Cardiac fibroblast (primary cell): ENCODE measurements at regions not wholly inside any gene's neighbourhood (a gene's known extent, or its start where the extent isn't known, plus 50 kb on each side); places are given as distances from the start of the nearest gene placed in this dataset.

Experiments used
- DNase-seq, 2 donors: peaks; one replicate each; pipeline versions ENCODE4 v3.0.0 to v3.0.0-alpha.2; 2010; ENCODE audit warnings: low read depth in 2 of 2
- H3K4me3 ChIP-seq, 2 donors: replicated peaks in 1 of 2; 1 replicate in 1 of 2; 2 replicates in 1 of 2; pipeline ENCODE4 v1.5.1; 2011; ENCODE audit warnings: low read depth in 2 of 2, low read length in 2 of 2, mild to moderate bottlenecking in 2 of 2, moderate library complexity in 1 of 2
- CTCF ChIP-seq: IDR thresholded peaks from one replicate; pipeline ENCODE4 v1.5.1; 2011; ENCODE audit warnings: low read depth, mild to moderate bottlenecking, low read length, inconsistent platforms

- no peak for DNase-seq
- no peak for TF ChIP-seq CTCF
- H3K4me3 ChIP-seq = no peak overlapping the region
Measured at GRCh38 chr14:82070753-82071152, 537.1 kb upstream of the SEL1L start.

- TF ChIP-seq CTCF = no peak
- DNase-seq = no peak
- H3K4me3 ChIP-seq = no peak overlapping the region
Measured at GRCh38 chr14:82073547-82073946, 539.9 kb upstream of the SEL1L start.

- no peak for TF ChIP-seq CTCF
- DNase-seq = peak in 1 of 2 donors; percentile 5
- no peak overlapping the region for H3K4me3 ChIP-seq
Measured at GRCh38 chr14:82075566-82075965, 541.9 kb upstream of the SEL1L start.

- TF ChIP-seq CTCF = no peak
- DNase-seq = no peak
- no peak overlapping the region for H3K4me3 ChIP-seq
Measured at GRCh38 chr14:82079553-82079952, 545.9 kb upstream of the SEL1L start.

- DNase-seq = no peak
- no peak for TF ChIP-seq CTCF
- no peak overlapping the region for H3K4me3 ChIP-seq
Measured at GRCh38 chr14:82080370-82080769, 546.7 kb upstream of the SEL1L start.

- DNase-seq = no peak
- H3K4me3 ChIP-seq = no peak overlapping the region
- TF ChIP-seq CTCF = no peak
Measured at GRCh38 chr14:82084813-82085212, 551.2 kb upstream of the SEL1L start.

- DNase-seq = no peak
- no peak overlapping the region for H3K4me3 ChIP-seq
- TF ChIP-seq CTCF = no peak
Measured at GRCh38 chr14:82091097-82091496, 557.4 kb upstream of the SEL1L start.
